ENCODE measurements at regions not wholly inside any gene's neighbourhood (a gene's known extent, or its start where the extent isn't known, plus 50 kb on each side); places are given as distances from the start of the nearest gene placed in this dataset.

- no peak for TF ChIP-seq CTCF (conservative IDR thresholded peaks at IDR 0.05; ENCODE audit: low read length)
- DNase-seq (ENCODE audit: low read depth), result no peak
- H3K4me3 ChIP-seq (ENCODE audit: low read length), result no peak overlapping the region
Observed at GRCh38 chr7:32406386-32406785, 83.8 kb downstream of the LSM5 start.

- DNase-seq (ENCODE audit: low read depth), result no peak
- no peak for TF ChIP-seq CTCF (conservative IDR thresholded peaks at IDR 0.05; ENCODE audit: low read length)
- no peak overlapping the region for H3K4me3 ChIP-seq (ENCODE audit: low read length)
Observed at GRCh38 chr7:32403463-32404229, 86.5 kb downstream of the LSM5 start.

GRCh38 chr7:32400676-32401075 is 89.5 kb downstream of the LSM5 start:
- no peak for DNase-seq (ENCODE audit: low read depth)
- H3K4me3 ChIP-seq (ENCODE audit: low read length), result no peak overlapping the region
- TF ChIP-seq CTCF (conservative IDR thresholded peaks at IDR 0.05; ENCODE audit: low read length), result no peak

- H3K4me3 ChIP-seq (ENCODE audit: low read length), result no peak overlapping the region
- no peak for DNase-seq (ENCODE audit: low read depth)
- no peak for TF ChIP-seq CTCF (conservative IDR thresholded peaks at IDR 0.05; ENCODE audit: low read length)
Observed at GRCh38 chr7:32399311-32399710, 90.9 kb downstream of the LSM5 start.

GRCh38 chr7:32395168-32395567 is 95.0 kb downstream of the LSM5 start:
- no peak for TF ChIP-seq CTCF (conservative IDR thresholded peaks at IDR 0.05; ENCODE audit: low read length)
- DNase-seq (ENCODE audit: low read depth), result no peak
- H3K4me3 ChIP-seq (ENCODE audit: low read length), result no peak overlapping the region

GRCh38 chr7:32393861-32394260 is 96.3 kb downstream of the LSM5 start:
- TF ChIP-seq CTCF (conservative IDR thresholded peaks at IDR 0.05; ENCODE audit: low read length), result no peak
- no peak overlapping the region for H3K4me3 ChIP-seq (ENCODE audit: low read length)
- DNase-seq (ENCODE audit: low read depth), result no peak

GRCh38 chr7:32390210-32390609 is 100.0 kb downstream of the LSM5 start:
- H3K4me3 ChIP-seq (ENCODE audit: low read length), result no peak overlapping the region
- no peak for DNase-seq (ENCODE audit: low read depth)
- no peak for TF ChIP-seq CTCF (conservative IDR thresholded peaks at IDR 0.05; ENCODE audit: low read length)
